OCI-LY3 (cell line): ENCODE measurements at regions not wholly inside any gene's neighbourhood (a gene's known extent, or its start where the extent isn't known, plus 50 kb on each side); places are given as distances from the start of the nearest gene placed in this dataset.
"Not testable (repeated sequence)": the region's sequence is repeated elsewhere in the genome, so short reads cannot be mapped to it uniquely, and the experiment has no call there.

Experiments
- H2AFZ ChIP-seq: fragments of 200-600, 300-600 bp; shearing (Covaris generic); 2 replicates; pipeline ENCODE4 v1.6.0; 2014; ENCODE audit warnings: antibody characterized with exemption, low read depth, low read length
- H3K27ac ChIP-seq: fragments of 200-600, 300-600 bp; sonication (generic); 2 replicates; pipeline ENCODE4 v1.5.1; 2014; ENCODE audit warnings: mild to moderate bottlenecking, low read length, moderate library complexity, mixed read lengths
- H3K27me3 ChIP-seq: fragments of 200-600, 300-600 bp; sonication (generic); 2 replicates; pipeline ENCODE4 v1.6.1; 2014; ENCODE audit warnings: low read depth, low read length, mixed read lengths
- H3K36me3 ChIP-seq: fragments of 200-600, 300-600 bp; sonication (generic); replicated peaks from 2 replicates; pipeline ENCODE3; 2014; ENCODE audit warnings: low read depth, low read length, mixed read lengths
- H3K4me1 ChIP-seq: fragments of 300-600, 200-600 bp; sonication (generic); 2 replicates; pipeline ENCODE4 v1.6.1; 2014; ENCODE audit warnings: low read length, mixed read lengths
- H3K4me2 ChIP-seq: fragments of 200-600, 300-600 bp; sonication (generic); 2 replicates; pipeline ENCODE4 v1.6.1; 2014; ENCODE audit warnings: low read length, mixed read lengths
- H3K4me3 ChIP-seq: fragments of 300-600, 200-600 bp; sonication (generic); 2 replicates; pipeline ENCODE4 v1.5.1; 2014; ENCODE audit warnings: antibody characterized with exemption, mild to moderate bottlenecking, low read length, moderate library complexity
- H3K79me2 ChIP-seq: fragments of 300-600, 200-600 bp; shearing (Covaris generic); 2 replicates; pipeline ENCODE4 v1.6.1; 2014; ENCODE audit warnings: mild to moderate bottlenecking, low read length, mixed read lengths
- H3K9ac ChIP-seq: fragments of 300-600, 200-600 bp; shearing (Covaris generic); 2 replicates; pipeline ENCODE4 v1.6.0; 2014; ENCODE audit warnings: mild to moderate bottlenecking, low read length, moderate library complexity
- H3K9me3 ChIP-seq: fragments of 200-600, 300-600 bp; shearing (Covaris generic); 2 replicates; pipeline ENCODE4 v1.6.1; 2014; ENCODE audit warnings: low read length, mixed read lengths; ENCODE audit not compliant: insufficient read depth
- H4K20me1 ChIP-seq: fragments of 200-600, 300-600 bp; sonication (generic); 2 replicates; pipeline ENCODE4 v1.6.1; 2016; ENCODE audit warnings: low read length, mixed read lengths; ENCODE audit not compliant: insufficient read depth

DNA sequence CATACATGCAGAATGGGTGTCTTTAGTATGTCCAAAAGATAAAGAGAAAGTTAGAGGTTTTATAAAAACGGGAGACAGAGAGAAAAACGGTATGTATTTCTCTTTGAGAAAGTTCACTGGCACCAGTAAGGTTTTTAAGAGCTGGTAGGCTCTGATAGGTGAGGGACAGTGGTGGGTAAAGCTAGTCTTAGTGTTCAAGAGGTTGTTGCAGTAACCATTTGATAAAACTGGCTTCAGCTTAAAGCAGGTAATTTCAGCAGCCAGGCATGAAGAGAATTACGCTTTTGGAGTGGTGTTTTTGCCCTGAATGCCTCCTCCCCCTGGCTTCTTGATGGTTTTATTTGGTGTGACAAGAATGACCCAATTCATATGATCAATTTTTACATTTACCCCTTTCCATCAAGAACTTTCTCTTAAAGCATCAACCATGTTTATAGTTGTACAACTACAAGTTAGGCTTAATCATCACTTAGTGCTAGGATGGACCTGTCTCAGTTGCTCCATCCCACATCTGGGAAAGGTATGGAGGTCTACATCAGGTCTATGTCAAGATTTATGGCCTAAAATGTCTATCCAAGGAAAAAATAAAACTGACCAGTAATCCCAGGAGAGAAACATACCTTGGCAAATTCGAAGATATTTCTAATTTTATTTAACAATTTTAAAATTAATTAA is 1511.1 kb upstream of the TPTE start:
- H3K9me3 ChIP-seq, H2AFZ ChIP-seq, H3K27ac ChIP-seq, H4K20me1 ChIP-seq, H3K4me1 ChIP-seq, H3K9ac ChIP-seq, H3K36me3 ChIP-seq, H3K4me3 ChIP-seq, H3K79me2 ChIP-seq, H3K4me2 ChIP-seq, H3K27me3 ChIP-seq: not testable (repeated sequence)

DNA sequence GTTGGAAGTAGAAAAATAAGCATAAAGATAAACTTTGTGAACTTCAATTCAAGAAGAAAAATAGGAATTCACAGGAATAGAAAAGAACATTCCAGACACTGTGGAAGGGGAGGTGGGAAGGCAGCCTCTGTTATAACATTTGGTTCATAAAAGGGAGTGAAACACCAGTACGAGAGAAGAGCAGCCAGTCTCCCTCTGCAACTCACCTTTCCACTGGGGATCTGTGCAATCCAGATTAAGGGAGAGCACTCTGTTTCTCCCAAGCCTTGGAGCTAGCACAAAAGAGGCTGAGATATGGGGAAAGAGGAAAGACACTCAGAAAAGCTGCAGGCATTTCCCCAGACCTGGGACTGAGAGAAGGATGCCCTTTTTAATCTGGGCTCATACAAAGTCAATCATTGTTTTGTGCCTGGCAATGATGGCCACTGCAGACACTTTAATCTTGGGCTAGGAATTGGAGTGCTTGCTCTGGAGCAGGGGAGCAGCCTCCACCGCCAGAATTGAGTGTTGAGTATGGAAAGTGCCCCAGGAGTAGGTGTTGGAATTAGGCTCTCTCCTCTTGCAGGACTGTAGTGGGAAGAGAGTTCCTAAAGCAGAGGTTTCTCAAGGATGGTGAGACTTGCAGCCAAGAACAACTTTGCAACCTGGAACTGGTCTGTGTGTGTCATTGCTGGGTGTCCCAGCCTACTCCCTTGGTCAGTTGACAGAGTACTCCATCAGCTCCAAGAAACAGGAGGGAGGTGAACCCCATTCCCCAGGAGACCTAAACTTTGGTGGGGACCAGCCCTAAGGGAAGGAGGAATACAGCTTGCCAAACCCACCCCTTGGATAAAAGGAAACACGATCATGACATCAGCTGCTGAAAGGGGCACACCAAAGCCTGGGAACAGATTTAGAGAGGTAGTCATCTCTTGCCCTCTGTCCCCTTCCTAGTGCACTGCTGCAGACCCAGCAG is 1510.2 kb upstream of the TPTE start:
- not testable (repeated sequence) for H3K27me3 ChIP-seq, H3K79me2 ChIP-seq, H3K9ac ChIP-seq, H3K36me3 ChIP-seq, H3K9me3 ChIP-seq, H3K4me1 ChIP-seq, H3K4me2 ChIP-seq, H2AFZ ChIP-seq, H3K27ac ChIP-seq, H4K20me1 ChIP-seq, H3K4me3 ChIP-seq

DNA sequence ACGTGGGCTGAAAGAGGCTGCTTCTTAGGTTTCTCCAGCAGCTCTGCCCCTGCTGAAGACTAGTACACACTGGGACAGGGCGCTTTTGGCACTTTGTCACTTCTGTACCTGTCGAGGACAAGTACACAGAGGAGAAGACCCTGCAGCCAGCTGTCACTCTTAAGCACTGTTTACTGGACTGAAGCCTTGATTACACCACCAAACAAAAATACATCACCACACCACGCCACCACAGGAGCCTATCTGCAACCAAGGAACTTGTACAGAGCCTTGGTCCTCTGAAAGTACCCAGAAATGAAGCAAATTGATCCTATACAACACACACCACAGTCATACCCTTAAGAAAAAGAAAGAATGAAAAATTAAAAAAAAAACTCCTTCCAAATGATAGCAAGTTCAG is 1509.5 kb upstream of the TPTE start:
- H3K27me3 ChIP-seq, H3K9ac ChIP-seq, H2AFZ ChIP-seq, H3K9me3 ChIP-seq, H3K36me3 ChIP-seq, H4K20me1 ChIP-seq, H3K4me1 ChIP-seq, H3K4me2 ChIP-seq, H3K27ac ChIP-seq, H3K79me2 ChIP-seq, H3K4me3 ChIP-seq: not testable (repeated sequence)

DNA sequence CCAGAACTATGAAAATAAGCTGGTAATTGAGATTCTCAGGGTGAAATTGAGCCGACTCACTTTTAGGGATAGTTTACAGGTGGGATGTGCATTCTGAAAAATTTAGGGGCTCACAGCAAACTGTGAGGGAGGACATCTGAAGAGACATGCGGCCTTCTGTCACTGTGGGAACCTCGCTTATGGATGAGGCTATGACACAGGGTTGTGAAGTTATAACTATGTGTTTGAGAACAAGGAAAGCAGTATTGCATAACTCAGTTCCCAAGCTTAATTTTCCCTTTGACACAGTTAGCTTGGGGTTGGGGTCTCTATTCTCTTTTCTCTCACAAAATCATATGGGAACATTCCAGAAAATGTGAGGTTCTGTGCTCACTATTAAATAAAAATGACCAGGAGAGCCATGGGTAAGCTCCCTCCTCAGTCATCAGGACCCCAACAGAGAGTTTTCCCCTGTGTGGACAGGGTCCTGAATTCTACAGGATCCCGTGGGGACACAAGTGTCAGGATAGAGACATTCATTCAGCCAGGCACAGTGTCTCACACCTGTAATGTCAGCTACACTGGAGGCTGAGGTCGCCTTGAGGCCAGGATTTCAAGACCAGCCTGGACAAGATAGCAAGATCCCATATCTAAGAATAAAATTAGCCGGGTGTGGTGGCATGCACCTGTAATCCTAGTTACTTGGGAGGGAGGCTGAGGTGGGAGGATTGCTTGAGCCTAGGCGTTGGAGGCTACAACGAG is 1507.7 kb upstream of the TPTE start:
- not testable (repeated sequence) for H3K27ac ChIP-seq, H3K9me3 ChIP-seq, H2AFZ ChIP-seq, H3K36me3 ChIP-seq, H3K4me2 ChIP-seq, H3K9ac ChIP-seq, H3K4me3 ChIP-seq, H4K20me1 ChIP-seq, H3K27me3 ChIP-seq, H3K4me1 ChIP-seq, H3K79me2 ChIP-seq

DNA sequence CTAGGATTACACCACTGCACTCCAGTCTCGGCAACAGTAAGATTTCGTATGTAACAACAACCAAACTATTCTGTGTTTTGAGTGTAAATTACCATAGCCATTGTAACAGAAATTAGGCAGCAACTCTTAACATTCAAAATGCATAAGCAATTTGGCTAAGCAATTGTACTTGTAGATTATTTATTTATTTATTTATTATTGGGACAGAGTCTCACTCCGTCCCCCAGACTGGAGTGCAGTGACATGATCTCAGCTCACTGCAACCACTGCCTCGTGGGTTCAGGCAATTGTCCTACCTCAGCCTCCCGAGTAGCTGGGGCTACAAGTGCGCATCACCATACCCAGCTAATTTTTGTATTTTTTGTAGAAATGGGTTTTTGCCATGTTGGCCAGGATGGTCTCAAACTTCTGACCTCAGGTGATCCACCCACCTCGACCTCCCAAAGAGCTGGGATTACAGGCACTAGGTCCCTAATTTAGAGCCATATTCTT is 1507.1 kb upstream of the TPTE start:
- H3K27ac ChIP-seq, H3K4me3 ChIP-seq, H2AFZ ChIP-seq, H3K79me2 ChIP-seq, H3K27me3 ChIP-seq, H3K4me2 ChIP-seq, H3K9ac ChIP-seq, H3K9me3 ChIP-seq, H3K4me1 ChIP-seq, H3K36me3 ChIP-seq, H4K20me1 ChIP-seq: not testable (repeated sequence)

DNA sequence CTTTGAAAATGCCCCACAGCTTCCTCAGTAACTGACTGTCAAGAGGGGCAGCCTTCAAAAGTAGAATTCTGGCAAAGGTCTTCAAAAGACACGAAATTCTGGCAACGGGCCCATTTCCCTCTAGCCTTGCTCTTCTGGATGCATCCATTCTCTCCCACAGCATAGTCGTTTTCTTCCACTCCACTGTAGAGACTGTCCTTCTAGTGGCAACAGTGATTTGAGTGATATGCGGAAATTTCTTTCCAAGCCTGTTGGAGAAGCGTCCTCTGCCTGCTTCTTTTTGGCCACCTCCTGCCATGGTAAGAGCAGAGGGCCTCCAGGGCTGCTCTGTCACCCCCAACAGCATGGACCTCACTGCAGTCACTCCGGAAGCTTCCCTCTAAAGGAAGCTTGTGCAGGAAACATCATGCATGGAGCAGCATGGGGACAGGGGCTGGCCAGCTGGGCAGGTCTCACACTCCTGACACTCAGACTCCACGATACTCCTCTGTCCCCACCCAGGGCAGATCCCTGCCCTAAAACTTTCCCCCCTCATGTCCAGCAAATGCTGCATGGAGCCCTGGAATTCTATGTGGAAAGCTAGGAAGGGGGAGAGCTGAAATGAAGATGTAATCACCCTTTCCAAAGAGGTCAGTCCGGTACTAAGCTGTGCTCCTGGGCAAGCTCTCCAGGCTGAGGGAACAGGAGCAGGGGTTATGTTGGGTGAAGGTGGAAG is 1505.7 kb upstream of the TPTE start:
- not testable (repeated sequence) for H3K4me2 ChIP-seq, H3K27ac ChIP-seq, H2AFZ ChIP-seq, H3K4me3 ChIP-seq, H3K9ac ChIP-seq, H3K9me3 ChIP-seq, H4K20me1 ChIP-seq, H3K36me3 ChIP-seq, H3K79me2 ChIP-seq, H3K27me3 ChIP-seq, H3K4me1 ChIP-seq

DNA sequence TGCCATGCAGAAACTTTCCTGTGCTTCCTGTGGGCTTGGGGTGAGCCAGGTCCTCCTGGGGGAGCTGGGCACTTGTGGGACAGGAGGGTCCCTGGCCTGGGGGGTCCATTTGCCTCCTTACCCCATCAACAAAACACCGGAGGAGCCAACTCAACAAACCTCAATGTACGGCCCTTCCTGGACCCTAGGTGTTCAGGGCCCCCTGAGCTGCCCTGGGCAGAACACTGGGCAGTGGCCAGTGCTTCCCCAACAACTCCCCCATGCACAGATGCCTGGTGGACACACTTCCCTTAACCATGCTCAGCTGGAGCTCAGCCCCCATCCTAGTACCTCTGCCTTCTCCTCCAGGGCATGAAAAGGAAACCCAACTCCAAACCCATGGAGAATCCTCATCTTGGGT is 1504.2 kb upstream of the TPTE start:
- not testable (repeated sequence) for H3K79me2 ChIP-seq, H2AFZ ChIP-seq, H3K9me3 ChIP-seq, H4K20me1 ChIP-seq, H3K4me3 ChIP-seq, H3K9ac ChIP-seq, H3K4me2 ChIP-seq, H3K27ac ChIP-seq, H3K36me3 ChIP-seq, H3K27me3 ChIP-seq, H3K4me1 ChIP-seq

DNA sequence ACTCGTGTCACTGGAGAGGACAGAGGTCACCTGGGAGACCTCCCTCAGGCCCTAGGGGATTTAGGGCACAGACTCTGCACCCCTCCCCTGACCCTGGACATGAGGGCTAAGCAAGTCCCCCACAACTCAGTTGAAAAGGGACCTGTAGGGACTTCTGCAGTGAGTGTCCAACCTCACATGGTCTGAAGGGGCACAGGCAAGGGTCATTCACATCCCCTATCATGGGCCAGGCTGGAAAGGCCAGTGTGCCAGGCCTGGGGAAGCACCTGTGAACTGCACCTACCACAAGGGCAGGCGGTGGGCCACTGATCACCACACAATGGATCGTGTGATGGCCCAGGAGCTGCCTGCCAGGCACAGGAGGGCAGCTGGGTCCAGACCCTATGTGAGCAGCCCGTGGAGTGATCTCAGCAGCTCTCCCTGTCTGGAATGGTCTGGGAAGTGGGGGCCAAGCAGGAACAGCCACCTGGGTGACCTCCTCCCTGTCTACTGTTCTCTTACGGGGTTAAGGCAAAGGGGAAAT is 1502.6 kb upstream of the TPTE start:
- not testable (repeated sequence) for H3K4me1 ChIP-seq, H3K4me3 ChIP-seq

More for the DNA sequence above, 1502.6 kb upstream of the TPTE start:
- H2AFZ ChIP-seq, H3K79me2 ChIP-seq, H3K36me3 ChIP-seq, H4K20me1 ChIP-seq, H3K4me2 ChIP-seq, H3K9me3 ChIP-seq, H3K9ac ChIP-seq, H3K27me3 ChIP-seq, H3K27ac ChIP-seq: not testable (repeated sequence)
